ENCODE measurements at regions not wholly inside any gene's neighbourhood (a gene's known extent, or its start where the extent isn't known, plus 50 kb on each side); places are given as distances from the start of the nearest gene placed in this dataset.

GRCh38 chr1:244112041-244112440, 61.0 kb downstream of the ZBTB18 start:
- TF ChIP-seq CTCF (IDR thresholded peaks at IDR 0.05; ENCODE audit: low read depth, low read length, missing input control) (no peak), RAD21 (IDR thresholded peaks at IDR 0.05) (no peak), GABPA (IDR thresholded peaks at IDR 0.05 in 1 of 2, conservative IDR thresholded peaks at IDR 0.05 in 1 of 2) (no peak), FOXA1 (IDR thresholded peaks at IDR 0.05) (no peak), REST (IDR thresholded peaks at IDR 0.05) (no peak), MAX (IDR thresholded peaks at IDR 0.05) (no peak), ATF3 (IDR thresholded peaks at IDR 0.05) (no peak), JUND (IDR thresholded peaks at IDR 0.05) (no peak), FOXA2 (IDR thresholded peaks at IDR 0.05) (no peak), TAF1 (conservative IDR thresholded peaks at IDR 0.05) (no peak), SP1 (IDR thresholded peaks at IDR 0.05) (no peak)

Measured in liver (tissue), 3 donors.